ENCODE measurements at regions not wholly inside any gene's neighbourhood (a gene's known extent, or its start where the extent isn't known, plus 50 kb on each side); places are given as distances from the start of the nearest gene placed in this dataset.
"Not testable (repeated sequence)": the region's sequence is repeated elsewhere in the genome, so short reads cannot be mapped to it uniquely, and the experiment has no call there.

GRCh38 chr13:44697058-44697457, 120.9 kb upstream of the TSC22D1 start:
- no peak for ATAC-seq
- DNase-seq (ENCODE audit: missing footprints) = no peak
- intact Hi-C loops (cut with DNase I) = loop anchor here (10.0 kb wide), 1 partner anchor 212 kb away; no protein-coding TSS in a partner anchor

- ATAC-seq (no peak), DNase-seq (ENCODE audit: missing footprints) (no peak)
- intact Hi-C loops (cut with DNase I) = loop anchor here (10.0 kb wide), 1 partner anchor 211 kb away; no protein-coding TSS in a partner anchor
These were observed 119.4 kb upstream of the TSC22D1 start for GRCh38 chr13:44695520-44695919.

- intact Hi-C loops (cut with DNase I) = loop anchor here (5.0 to 10.0 kb wide), 2 partner anchors 118 to 210 kb away; partner anchors contain the start of gene TSC22D1
- DNase-seq (ENCODE audit: missing footprints) (no peak), ATAC-seq (peak; percentile 49)
These were observed 118.7 kb upstream of the TSC22D1 start for GRCh38 chr13:44694842-44695241.

- ATAC-seq (no peak), DNase-seq (ENCODE audit: missing footprints) (no peak)
- intact Hi-C loops (cut with DNase I) = loop anchor here (5.0 to 10.0 kb wide), 2 partner anchors 117 to 209 kb away; partner anchors contain the start of gene TSC22D1
These were observed 118.2 kb upstream of the TSC22D1 start for GRCh38 chr13:44694291-44694690.

GRCh38 chr13:44693156-44693764, 117.1 kb upstream of the TSC22D1 start:
- DNase-seq (ENCODE audit: missing footprints) (no peak), ATAC-seq (peak; percentile 33)
- intact Hi-C loops (cut with DNase I) = loop anchor here (5.0 to 10.0 kb wide), 2 partner anchors 116 to 208 kb away; partner anchors contain the start of gene TSC22D1

GRCh38 chr13:44692173-44692713, 116.1 kb upstream of the TSC22D1 start:
- intact Hi-C loops (cut with DNase I) = loop anchor here (5.0 to 10.0 kb wide), 2 partner anchors 115 to 207 kb away; partner anchors contain the start of gene TSC22D1
- DNase-seq (ENCODE audit: missing footprints) (no peak), ATAC-seq (no peak)

- no peak for DNase-seq (ENCODE audit: missing footprints)
- no peak for ATAC-seq
- intact Hi-C loops (cut with DNase I) = loop anchor here (5.0 to 10.0 kb wide), 2 partner anchors 113 to 206 kb away; partner anchors contain the start of gene TSC22D1
These were observed 114.2 kb upstream of the TSC22D1 start for GRCh38 chr13:44690376-44690775.

GRCh38 chr13:44688652-44689051, 112.5 kb upstream of the TSC22D1 start:
- no peak for DNase-seq (ENCODE audit: missing footprints)
- peak; percentile 60 for ATAC-seq
- intact Hi-C loops (cut with DNase I) = no loop called here

GRCh38 chr13:44686531-44686934, 110.4 kb upstream of the TSC22D1 start:
- ATAC-seq = no peak
- intact Hi-C loops (cut with DNase I) = no loop called here
- DNase-seq (ENCODE audit: missing footprints) = no peak

- intact Hi-C loops (cut with DNase I) = no loop called here
- DNase-seq (ENCODE audit: missing footprints) (no peak), ATAC-seq (no peak)
These were observed 109.5 kb upstream of the TSC22D1 start for GRCh38 chr13:44685641-44686040.

GRCh38 chr13:44682416-44682815, 106.3 kb upstream of the TSC22D1 start:
- DNase-seq (ENCODE audit: missing footprints); intact Hi-C loops (cut with DNase I); ATAC-seq: not testable (repeated sequence)

GRCh38 chr13:44680746-44681355, 104.7 kb upstream of the TSC22D1 start:
- no peak for ATAC-seq
- DNase-seq (ENCODE audit: missing footprints) = no peak
- intact Hi-C loops (cut with DNase I) = no loop called here

GRCh38 chr13:44679597-44679996, 103.5 kb upstream of the TSC22D1 start:
- no peak for DNase-seq (ENCODE audit: missing footprints)
- no peak for ATAC-seq
- intact Hi-C loops (cut with DNase I) = no loop called here

GRCh38 chr13:44678197-44678596, 102.1 kb upstream of the TSC22D1 start:
- ATAC-seq = no peak
- no peak for DNase-seq (ENCODE audit: missing footprints)
- intact Hi-C loops (cut with DNase I) = no loop called here

- intact Hi-C loops (cut with DNase I) = no loop called here
- ATAC-seq (peak; percentile 50), DNase-seq (ENCODE audit: missing footprints) (no peak)
These were observed 100.4 kb upstream of the TSC22D1 start for GRCh38 chr13:44676534-44676933.

- ATAC-seq (no peak), DNase-seq (ENCODE audit: missing footprints) (no peak)
- intact Hi-C loops (cut with DNase I) = no loop called here
These were observed 93.4 kb upstream of the TSC22D1 start for GRCh38 chr13:44669534-44669933.

- DNase-seq (ENCODE audit: missing footprints) = no peak
- intact Hi-C loops (cut with DNase I) = no loop called here
- ATAC-seq = no peak
These were observed 92.6 kb upstream of the TSC22D1 start for GRCh38 chr13:44668688-44669087.

GRCh38 chr13:44667943-44668342, 91.8 kb upstream of the TSC22D1 start:
- ATAC-seq (no peak), DNase-seq (ENCODE audit: missing footprints) (no peak)
- intact Hi-C loops (cut with DNase I) = no loop called here

GRCh38 chr13:44666538-44666937, 90.4 kb upstream of the TSC22D1 start:
- DNase-seq (ENCODE audit: missing footprints); ATAC-seq; intact Hi-C loops (cut with DNase I): not testable (repeated sequence)

GRCh38 chr13:44664308-44664707, 88.2 kb upstream of the TSC22D1 start:
- DNase-seq (ENCODE audit: missing footprints) (no peak), ATAC-seq (no peak)
- intact Hi-C loops (cut with DNase I) = no loop called here

All from Right ventricle myocardium inferior (tissue), 1 donor.